Central memory CD8-positive, alpha-beta T cell (primary cell): ENCODE measurements at regions not wholly inside any gene's neighbourhood (a gene's known extent, or its start where the extent isn't known, plus 50 kb on each side); places are given as distances from the start of the nearest gene placed in this dataset.
"Not testable (repeated sequence)": the region's sequence is repeated elsewhere in the genome, so short reads cannot be mapped to it uniquely, and the experiment has no call there.

ENCODE experiments used
- ATAC-seq: fragments of 150-1000 bp; cut with Tn5 transposase; replicated peaks from 2 replicates; pipeline ENCODE4 v1.10.0; 2022; ENCODE audit warnings: mild to moderate bottlenecking, moderate FRiP score, moderate number of reproducible peaks; ENCODE audit not compliant: poor library complexity, severe bottlenecking; ENCODE audit errors: extremely low read depth
- DNase-seq, 2 donors: peaks; one replicate each; pipeline ENCODE4 v3.0.0; 2021; ENCODE audit warnings: low spot score in 2 of 2
- H3K27ac Mint-ChIP-seq: one replicate; pipeline ENCODE4 v1.8.0; 2022; ENCODE audit warnings: low read depth, mild to moderate bottlenecking, moderate library complexity, mixed read lengths
- H3K27me3 Mint-ChIP-seq: one replicate; pipeline ENCODE4 v1.8.0; 2022; ENCODE audit warnings: mixed read lengths
- H3K36me3 Mint-ChIP-seq: one replicate; pipeline ENCODE4 v1.8.0; 2022; ENCODE audit warnings: mild to moderate bottlenecking, moderate library complexity, mixed read lengths; ENCODE audit not compliant: insufficient read depth
- H3K4me1 Mint-ChIP-seq: one replicate; pipeline ENCODE4 v1.8.0; 2022; ENCODE audit warnings: mixed read lengths
- H3K4me3 Mint-ChIP-seq: one replicate; pipeline ENCODE4 v1.8.0; 2022; ENCODE audit warnings: mild to moderate bottlenecking, moderate library complexity, mixed read lengths
- H3K9me3 Mint-ChIP-seq: one replicate; pipeline ENCODE4 v1.8.0; 2022; ENCODE audit warnings: mixed read lengths

- Mint-ChIP-seq H3K4me1 (no peaks in the 10 kb centered on the region), H3K27me3 (peaks cover 41% of the 10 kb centered on the region), H3K9me3 (peaks cover 8% of the 10 kb centered on the region), H3K4me3 (no peak overlapping the region), H3K36me3 (peaks cover 1% of the 10 kb centered on the region), H3K27ac (no peak overlapping the region)
- DNase-seq = no peak
- ATAC-seq = no peak
Observed at GRCh38 chr13:97752961-97753668, 200.4 kb upstream of the IPO5 start.

- no peak overlapping the region for H3K4me3 Mint-ChIP-seq
- no peak for DNase-seq
- peaks cover 4% of the 10 kb centered on the region for H3K9me3 Mint-ChIP-seq
- H3K27me3 Mint-ChIP-seq = peaks cover 41% of the 10 kb centered on the region
- ATAC-seq = no peak
- peaks cover 1% of the 10 kb centered on the region for H3K36me3 Mint-ChIP-seq
- no peak overlapping the region for H3K27ac Mint-ChIP-seq
- no peaks in the 10 kb centered on the region for H3K4me1 Mint-ChIP-seq
Observed at GRCh38 chr13:97753942-97754670, 199.4 kb upstream of the IPO5 start.

GRCh38 chr13:97757807-97758206 is 195.7 kb upstream of the IPO5 start:
- H3K4me3 Mint-ChIP-seq = no peak overlapping the region
- DNase-seq = no peak
- no peaks in the 10 kb centered on the region for H3K4me1 Mint-ChIP-seq
- H3K27me3 Mint-ChIP-seq = peaks cover 53% of the 10 kb centered on the region
- H3K36me3 Mint-ChIP-seq = no peaks in the 10 kb centered on the region
- H3K27ac Mint-ChIP-seq = no peak overlapping the region
- ATAC-seq = no peak
- H3K9me3 Mint-ChIP-seq = no peaks in the 10 kb centered on the region

GRCh38 chr13:97758317-97758716 is 195.2 kb upstream of the IPO5 start:
- DNase-seq (no peak), ATAC-seq (no peak)
- no peaks in the 10 kb centered on the region for H3K9me3 Mint-ChIP-seq
- H3K4me3 Mint-ChIP-seq = no peak overlapping the region
- H3K36me3 Mint-ChIP-seq = no peaks in the 10 kb centered on the region
- peaks cover 48% of the 10 kb centered on the region for H3K27me3 Mint-ChIP-seq
- H3K27ac Mint-ChIP-seq = no peak overlapping the region
- no peaks in the 10 kb centered on the region for H3K4me1 Mint-ChIP-seq

- H3K9me3 Mint-ChIP-seq = peaks cover 5% of the 10 kb centered on the region
Observed at GRCh38 chr13:97761796-97762540, 191.5 kb upstream of the IPO5 start.

GRCh38 chr13:97766749-97767148 is 186.7 kb upstream of the IPO5 start:
- DNase-seq (no peak), ATAC-seq (no peak)
- no peaks in the 10 kb centered on the region for H3K4me1 Mint-ChIP-seq
- no peak overlapping the region for H3K4me3 Mint-ChIP-seq
- no peak overlapping the region for H3K27ac Mint-ChIP-seq
- H3K36me3 Mint-ChIP-seq = peaks cover 2% of the 10 kb centered on the region
- peaks cover 7% of the 10 kb centered on the region for H3K27me3 Mint-ChIP-seq
- peaks cover 6% of the 10 kb centered on the region for H3K9me3 Mint-ChIP-seq

More at GRCh38 chr13:97761796-97762540, 191.5 kb upstream of the IPO5 start:
- no peak overlapping the region for H3K27ac Mint-ChIP-seq
- peaks cover 23% of the 10 kb centered on the region for H3K27me3 Mint-ChIP-seq
- H3K4me1 Mint-ChIP-seq = no peaks in the 10 kb centered on the region
- H3K4me3 Mint-ChIP-seq = no peak overlapping the region
- DNase-seq = no peak
- H3K36me3 Mint-ChIP-seq = no peaks in the 10 kb centered on the region
- ATAC-seq = no peak

GRCh38 chr13:97768134-97768533 is 185.3 kb upstream of the IPO5 start:
- Mint-ChIP-seq H3K4me1 (no peaks in the 10 kb centered on the region), H3K27me3 (no peaks in the 10 kb centered on the region), H3K27ac (no peak overlapping the region), H3K9me3 (peaks cover 6% of the 10 kb centered on the region), H3K36me3 (peaks cover 2% of the 10 kb centered on the region), H3K4me3 (no peak overlapping the region)
- ATAC-seq (no peak), DNase-seq (no peak)

GRCh38 chr13:97770231-97770630 is 183.2 kb upstream of the IPO5 start:
- H3K4me3 Mint-ChIP-seq, H3K36me3 Mint-ChIP-seq, H3K4me1 Mint-ChIP-seq, DNase-seq, H3K9me3 Mint-ChIP-seq, H3K27me3 Mint-ChIP-seq, ATAC-seq, H3K27ac Mint-ChIP-seq: not testable (repeated sequence)

GRCh38 chr13:97772466-97772865 is 181.0 kb upstream of the IPO5 start:
- not testable (repeated sequence) for H3K36me3 Mint-ChIP-seq, DNase-seq, H3K27me3 Mint-ChIP-seq, H3K27ac Mint-ChIP-seq, H3K9me3 Mint-ChIP-seq, ATAC-seq, H3K4me3 Mint-ChIP-seq, H3K4me1 Mint-ChIP-seq

GRCh38 chr13:97774391-97775100 is 178.9 kb upstream of the IPO5 start:
- not testable (repeated sequence) for H3K4me1 Mint-ChIP-seq, H3K36me3 Mint-ChIP-seq, H3K9me3 Mint-ChIP-seq, DNase-seq, ATAC-seq, H3K4me3 Mint-ChIP-seq, H3K27ac Mint-ChIP-seq
- H3K27me3 Mint-ChIP-seq = peaks cover 10% of the 10 kb centered on the region

- Mint-ChIP-seq H3K27ac (no peak overlapping the region), H3K4me3 (no peak overlapping the region)
Observed at GRCh38 chr13:97780486-97780885, 173.0 kb upstream of the IPO5 start.

GRCh38 chr13:97781891-97782305 is 171.6 kb upstream of the IPO5 start:
- Mint-ChIP-seq H3K9me3 (no peaks in the 10 kb centered on the region), H3K4me3 (no peak overlapping the region), H3K4me1 (no peaks in the 10 kb centered on the region), H3K27ac (no peak overlapping the region), H3K27me3 (peaks cover 39% of the 10 kb centered on the region), H3K36me3 (peaks cover 3% of the 10 kb centered on the region)
- ATAC-seq (no peak), DNase-seq (no peak)

More at GRCh38 chr13:97780486-97780885, 173.0 kb upstream of the IPO5 start:
- H3K36me3 Mint-ChIP-seq = peaks cover 3% of the 10 kb centered on the region
- H3K4me1 Mint-ChIP-seq = no peaks in the 10 kb centered on the region
- H3K9me3 Mint-ChIP-seq = no peaks in the 10 kb centered on the region
- no peak for DNase-seq
- no peak for ATAC-seq
- H3K27me3 Mint-ChIP-seq = peaks cover 39% of the 10 kb centered on the region
